Activated CD4-positive, alpha-beta memory T cell treated with anti-CD3 and anti-CD28 coated beads for 36 hours (primary cell): ENCODE measurements at regions not wholly inside any gene's neighbourhood (a gene's known extent, or its start where the extent isn't known, plus 50 kb on each side); places are given as distances from the start of the nearest gene placed in this dataset.

Experiments
- CTCF ChIA-PET: fragments of 350-600 bp; sonication (Branson Sonifier 250); formaldehyde crosslinking; loops from one replicate; lab custom pipeline; 2021; ENCODE audit warnings: antibody characterized with exemption, inconsistent platforms; lab: Charles Lee
- POLR2A ChIA-PET: fragments of 350-600 bp; sonication (Branson Sonifier 250); formaldehyde crosslinking; loops from one replicate; lab custom pipeline; 2021; ENCODE audit warnings: antibody characterized with exemption; lab: Charles Lee
- DNase-seq: peaks from one replicate; pipeline ENCODE4 v3.0.0-alpha.2; 2020
- H3K27ac Mint-ChIP-seq: one replicate; pipeline ENCODE4 v1.8.0; 2021; ENCODE audit warnings: mixed read lengths
- H3K27me3 Mint-ChIP-seq: one replicate; pipeline ENCODE4 v1.8.0; 2021; ENCODE audit warnings: mixed read lengths
- H3K36me3 Mint-ChIP-seq: one replicate; pipeline ENCODE4 v1.8.0; 2021; ENCODE audit warnings: mixed read lengths
- H3K4me1 Mint-ChIP-seq: one replicate; pipeline ENCODE4 v1.8.0; 2021; ENCODE audit warnings: low read depth, mixed read lengths
- H3K4me3 Mint-ChIP-seq: one replicate; pipeline ENCODE4 v1.8.0; 2021; ENCODE audit warnings: mild to moderate bottlenecking, mixed read lengths
- H3K9me3 Mint-ChIP-seq: one replicate; pipeline ENCODE4 v1.8.0; 2021; ENCODE audit warnings: mixed read lengths
- intact Hi-C: fragments of 100-400 bp; cut with micrococcal nuclease; formaldehyde crosslinking; loops from one replicate; pipeline ENCODE4 v1.15.1; 2023

DNA sequence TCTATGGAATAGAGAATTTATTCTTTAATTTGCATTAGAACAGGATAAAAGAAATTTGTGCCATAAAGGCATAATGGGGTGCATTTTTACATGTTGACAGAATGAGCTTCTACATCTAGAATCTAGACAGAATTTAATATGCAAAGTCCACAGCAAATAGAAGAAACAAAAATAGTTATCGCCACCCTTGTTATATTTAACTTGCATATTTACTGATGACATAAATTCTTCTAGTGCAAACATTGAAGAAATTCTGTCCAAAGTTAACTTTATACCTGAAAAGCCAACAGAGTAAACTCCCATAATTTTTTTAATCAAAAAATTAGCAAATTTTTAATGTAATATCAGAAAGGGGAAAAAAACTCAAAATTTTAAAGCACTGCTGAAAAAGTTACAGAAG is 213.7 kb upstream of the ALCAM start:
- no peaks in the 10 kb centered on the region for H3K4me1 Mint-ChIP-seq
- no peak for DNase-seq
- no peak overlapping the region for H3K27ac Mint-ChIP-seq
- no peak overlapping the region for H3K4me3 Mint-ChIP-seq
- H3K36me3 Mint-ChIP-seq: no peaks in the 10 kb centered on the region
- CTCF ChIA-PET: no interaction called here
- intact Hi-C loops: no loop called here
- POLR2A ChIA-PET: interaction anchor here (0.5 kb wide), 1 partner anchor 10 kb away, joined by 4 read pairs; no protein-coding TSS in a partner anchor
- H3K27me3 Mint-ChIP-seq: peaks cover 8% of the 10 kb centered on the region
- no peaks in the 10 kb centered on the region for H3K9me3 Mint-ChIP-seq

DNA sequence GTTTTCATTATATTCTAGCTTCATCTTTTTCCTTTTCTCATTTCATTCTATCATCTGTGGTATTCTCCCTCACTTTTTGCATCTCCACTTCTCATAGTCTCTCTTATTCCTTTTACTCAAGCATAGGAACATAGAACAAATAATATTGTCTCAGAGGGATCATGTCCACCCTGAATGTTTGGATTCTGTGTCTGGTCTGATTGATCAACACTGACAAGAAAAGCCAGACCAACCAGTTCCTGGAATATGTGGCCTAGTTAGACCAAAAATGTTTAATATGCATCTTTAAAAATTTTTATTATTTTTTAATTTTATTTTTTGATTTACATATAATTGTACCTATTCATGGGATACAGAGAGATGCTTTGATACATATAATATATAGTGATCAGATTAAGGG is 212.0 kb upstream of the ALCAM start:
- CTCF ChIA-PET: no interaction called here
- POLR2A ChIA-PET: no interaction called here
- Mint-ChIP-seq H3K27ac (no peak overlapping the region), H3K4me3 (no peak overlapping the region), H3K4me1 (no peaks in the 10 kb centered on the region), H3K27me3 (peaks cover 5% of the 10 kb centered on the region), H3K9me3 (no peaks in the 10 kb centered on the region), H3K36me3 (no peaks in the 10 kb centered on the region)
- no peak for DNase-seq
- intact Hi-C loops: no loop called here

- CTCF ChIA-PET: no interaction called here
- Mint-ChIP-seq H3K4me3 (no peak overlapping the region), H3K27ac (no peak overlapping the region), H3K27me3 (peaks cover 1% of the 10 kb centered on the region), H3K9me3 (no peaks in the 10 kb centered on the region), H3K4me1 (no peaks in the 10 kb centered on the region), H3K36me3 (no peaks in the 10 kb centered on the region)
- POLR2A ChIA-PET: no interaction called here
- intact Hi-C loops: no loop called here
- DNase-seq: no peak
Observed at GRCh38 chr3:105157067-105157765, 209.5 kb upstream of the ALCAM start.

GRCh38 chr3:105157766-105158085 is 209.0 kb upstream of the ALCAM start:
- Mint-ChIP-seq H3K4me3 (no peak overlapping the region), H3K27ac (no peak overlapping the region), H3K36me3 (no peaks in the 10 kb centered on the region), H3K4me1 (no peaks in the 10 kb centered on the region), H3K27me3 (peaks cover 3% of the 10 kb centered on the region), H3K9me3 (no peaks in the 10 kb centered on the region)
- intact Hi-C loops: no loop called here
- ChIA-PET POLR2A (no interaction called here), CTCF (no interaction called here)
- DNase-seq: no peak

DNA sequence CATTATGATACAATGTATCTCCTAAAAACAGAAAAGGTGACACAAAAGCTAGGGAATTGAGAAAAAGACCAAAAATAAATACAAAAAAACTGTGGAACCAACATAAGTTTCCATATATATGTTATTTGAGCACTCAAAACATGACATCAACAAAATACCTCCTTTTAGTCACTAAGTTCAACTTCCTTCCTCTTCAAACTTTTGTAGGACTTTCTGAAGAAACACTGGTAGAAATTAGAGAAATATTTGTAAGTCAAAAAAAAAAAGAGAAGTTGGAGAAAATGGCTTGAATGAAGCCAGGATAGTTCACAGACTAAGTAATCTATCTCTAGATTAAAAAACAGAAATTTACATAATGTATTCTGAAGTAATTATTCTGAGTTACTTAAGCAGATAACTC is 208.4 kb upstream of the ALCAM start:
- CTCF ChIA-PET: no interaction called here
- no peak for DNase-seq
- Mint-ChIP-seq H3K36me3 (no peaks in the 10 kb centered on the region), H3K9me3 (no peaks in the 10 kb centered on the region), H3K4me3 (no peak overlapping the region), H3K27ac (no peak overlapping the region), H3K27me3 (peaks cover 3% of the 10 kb centered on the region), H3K4me1 (no peaks in the 10 kb centered on the region)
- POLR2A ChIA-PET: no interaction called here
- intact Hi-C loops: no loop called here

DNA sequence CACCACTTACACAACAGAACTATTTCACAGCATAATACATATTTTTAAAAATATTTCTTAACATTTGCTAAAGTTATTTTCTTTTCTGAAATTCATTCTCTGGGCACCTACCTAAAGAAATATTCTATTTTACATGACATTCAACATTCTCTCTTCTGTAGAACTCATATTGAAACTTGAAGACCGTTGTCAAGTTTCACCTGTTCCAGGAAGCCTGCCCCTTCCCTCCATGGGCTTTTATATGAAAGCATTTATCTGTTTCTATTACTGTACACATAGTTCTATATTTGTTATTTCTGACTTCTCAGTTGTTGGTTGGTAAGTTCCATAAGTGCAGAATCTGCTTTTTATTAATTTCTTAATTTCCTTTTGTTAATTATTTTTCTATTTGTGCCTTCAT is 204.3 kb upstream of the ALCAM start:
- H3K9me3 Mint-ChIP-seq: no peaks in the 10 kb centered on the region
- no peak overlapping the region for H3K27ac Mint-ChIP-seq
- H3K36me3 Mint-ChIP-seq: no peaks in the 10 kb centered on the region
- POLR2A ChIA-PET: no interaction called here
- H3K4me3 Mint-ChIP-seq: no peak overlapping the region
- no peaks in the 10 kb centered on the region for H3K4me1 Mint-ChIP-seq
- intact Hi-C loops: no loop called here
- no peak for DNase-seq
- peaks cover 1% of the 10 kb centered on the region for H3K27me3 Mint-ChIP-seq
- CTCF ChIA-PET: no interaction called here

GRCh38 chr3:105166893-105167292 is 199.8 kb upstream of the ALCAM start:
- no peak overlapping the region for H3K4me3 Mint-ChIP-seq
- no peak for DNase-seq
- no peak overlapping the region for H3K27ac Mint-ChIP-seq
- intact Hi-C loops: no loop called here
- ChIA-PET CTCF (no interaction called here), POLR2A (no interaction called here)
- no peaks in the 10 kb centered on the region for H3K9me3 Mint-ChIP-seq
- no peaks in the 10 kb centered on the region for H3K36me3 Mint-ChIP-seq
- H3K27me3 Mint-ChIP-seq: peaks cover 2% of the 10 kb centered on the region
- no peaks in the 10 kb centered on the region for H3K4me1 Mint-ChIP-seq

GRCh38 chr3:105170423-105170822 is 196.3 kb upstream of the ALCAM start:
- no peaks in the 10 kb centered on the region for H3K4me1 Mint-ChIP-seq
- no peak overlapping the region for H3K4me3 Mint-ChIP-seq
- peaks cover 1% of the 10 kb centered on the region for H3K27me3 Mint-ChIP-seq
- POLR2A ChIA-PET: no interaction called here
- H3K27ac Mint-ChIP-seq: no peak overlapping the region
- CTCF ChIA-PET: no interaction called here
- DNase-seq: no peak
- intact Hi-C loops: no loop called here
- H3K36me3 Mint-ChIP-seq: no peaks in the 10 kb centered on the region
- no peaks in the 10 kb centered on the region for H3K9me3 Mint-ChIP-seq

GRCh38 chr3:105174017-105174615 is 192.6 kb upstream of the ALCAM start:
- Mint-ChIP-seq H3K4me3 (no peak overlapping the region), H3K27me3 (peaks cover 1% of the 10 kb centered on the region), H3K4me1 (no peaks in the 10 kb centered on the region), H3K36me3 (no peaks in the 10 kb centered on the region), H3K27ac (no peak overlapping the region), H3K9me3 (no peaks in the 10 kb centered on the region)
- intact Hi-C loops: no loop called here
- ChIA-PET POLR2A (no interaction called here), CTCF (no interaction called here)
- no peak for DNase-seq

- Mint-ChIP-seq H3K4me1 (no peaks in the 10 kb centered on the region), H3K9me3 (no peaks in the 10 kb centered on the region), H3K36me3 (no peaks in the 10 kb centered on the region), H3K4me3 (no peak overlapping the region), H3K27me3 (no peaks in the 10 kb centered on the region), H3K27ac (no peak overlapping the region)
- ChIA-PET POLR2A (no interaction called here), CTCF (no interaction called here)
- intact Hi-C loops: no loop called here
- no peak for DNase-seq
Observed at GRCh38 chr3:105177576-105177975, 189.1 kb upstream of the ALCAM start.

DNA sequence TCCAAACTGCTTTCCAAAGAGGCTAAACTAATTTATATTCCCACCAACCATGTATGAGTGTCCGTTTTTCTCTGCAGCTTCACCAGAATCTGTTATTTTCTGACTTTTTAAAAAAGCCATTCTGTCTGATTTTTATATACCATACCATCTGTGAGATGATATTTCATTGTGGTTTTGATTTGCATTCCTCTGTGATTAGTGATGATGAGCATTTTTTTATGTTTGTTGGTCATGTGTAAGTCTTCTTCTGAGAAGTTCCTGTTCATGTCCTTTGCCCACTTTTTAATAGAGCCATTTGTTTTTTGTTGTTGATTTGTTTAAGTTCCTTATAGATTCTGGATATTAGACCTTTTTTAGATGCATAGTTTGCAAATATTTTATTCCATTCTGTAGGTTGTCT is 179.4 kb upstream of the ALCAM start:
- H3K4me3 Mint-ChIP-seq: no peak overlapping the region
- ChIA-PET POLR2A (no interaction called here), CTCF (no interaction called here)

GRCh38 chr3:105195260-105195659 is 171.4 kb upstream of the ALCAM start:
- H3K9me3 Mint-ChIP-seq: no peaks in the 10 kb centered on the region
- no peak overlapping the region for H3K27ac Mint-ChIP-seq
- H3K27me3 Mint-ChIP-seq: peaks cover 2% of the 10 kb centered on the region
- no peaks in the 10 kb centered on the region for H3K4me1 Mint-ChIP-seq
- no peak overlapping the region for H3K4me3 Mint-ChIP-seq
- no peak for DNase-seq
- intact Hi-C loops: no loop called here
- H3K36me3 Mint-ChIP-seq: no peaks in the 10 kb centered on the region
- ChIA-PET CTCF (no interaction called here), POLR2A (no interaction called here)

More for the DNA sequence above, 179.4 kb upstream of the ALCAM start:
- Mint-ChIP-seq H3K27me3 (no peaks in the 10 kb centered on the region), H3K4me1 (no peaks in the 10 kb centered on the region), H3K36me3 (no peaks in the 10 kb centered on the region), H3K27ac (no peak overlapping the region), H3K9me3 (peaks cover 3% of the 10 kb centered on the region)
- no peak for DNase-seq
- intact Hi-C loops: no loop called here

DNA sequence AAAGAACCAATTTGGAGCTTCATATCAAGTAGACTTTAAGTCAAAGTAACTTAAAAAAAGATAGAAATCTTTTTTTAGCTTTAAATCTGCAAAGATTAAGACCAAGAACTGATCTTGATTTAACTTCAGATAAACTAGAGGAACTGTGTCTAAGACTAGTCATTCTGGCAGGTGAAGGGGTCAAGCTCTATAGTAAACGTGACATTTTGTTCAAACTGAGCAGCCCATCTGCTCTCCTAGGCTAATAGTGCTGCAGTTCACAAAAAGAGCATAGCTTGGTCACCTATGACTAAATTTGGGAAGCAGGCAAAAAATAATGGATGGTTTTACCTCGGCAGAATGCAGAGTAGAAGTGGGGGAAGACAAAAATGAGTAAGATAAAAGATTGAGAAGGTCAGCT is 168.8 kb upstream of the ALCAM start:
- Mint-ChIP-seq H3K36me3 (no peaks in the 10 kb centered on the region), H3K4me3 (no peak overlapping the region), H3K9me3 (no peaks in the 10 kb centered on the region), H3K27ac (no peak overlapping the region), H3K27me3 (peaks cover 2% of the 10 kb centered on the region), H3K4me1 (no peaks in the 10 kb centered on the region)
- no peak for DNase-seq
- ChIA-PET POLR2A (no interaction called here), CTCF (interaction anchor here (0.9 kb wide), 1 partner anchor 635 kb away, joined by 3 read pairs; no protein-coding TSS in a partner anchor)
- intact Hi-C loops: no loop called here
